ENCODE measurements at regions not wholly inside any gene's neighbourhood (a gene's known extent, or its start where the extent isn't known, plus 50 kb on each side); places are given as distances from the start of the nearest gene placed in this dataset.
A peak's percentile ranks its signal among the peaks of the same experiment; 100 is the strongest.

GRCh38 chr11:36809303-36809702 is 211.3 kb upstream of the RAG2 start:
- H3K27ac Mint-ChIP-seq, result no peak overlapping the region
- no peak for ATAC-seq
- H3K36me3 Mint-ChIP-seq, result no peaks in the 10 kb centered on the region
- H3K4me1 Mint-ChIP-seq, result no peaks in the 10 kb centered on the region
- H3K4me3 Mint-ChIP-seq, result no peak overlapping the region
- H3K27me3 Mint-ChIP-seq, result no peaks in the 10 kb centered on the region
- peaks cover 2% of the 10 kb centered on the region for H3K9me3 Mint-ChIP-seq

GRCh38 chr11:36807871-36808270 is 209.8 kb upstream of the RAG2 start:
- Mint-ChIP-seq H3K27ac (no peak overlapping the region), H3K4me1 (no peaks in the 10 kb centered on the region), H3K4me3 (no peak overlapping the region), H3K36me3 (no peaks in the 10 kb centered on the region), H3K9me3 (no peaks in the 10 kb centered on the region), H3K27me3 (no peaks in the 10 kb centered on the region)
- ATAC-seq, result no peak

- ATAC-seq, result no peak
- H3K36me3 Mint-ChIP-seq, result no peaks in the 10 kb centered on the region
Observed at GRCh38 chr11:36803084-36803483, 205.0 kb upstream of the RAG2 start.

GRCh38 chr11:36792996-36793914 is 195.2 kb upstream of the RAG2 start:
- Mint-ChIP-seq H3K9me3 (no peaks in the 10 kb centered on the region), H3K4me3 (no peak overlapping the region), H3K4me1 (no peaks in the 10 kb centered on the region), H3K36me3 (no peaks in the 10 kb centered on the region), H3K27me3 (no peaks in the 10 kb centered on the region), H3K27ac (no peak overlapping the region)
- ATAC-seq, result no peak

More at GRCh38 chr11:36803084-36803483, 205.0 kb upstream of the RAG2 start:
- Mint-ChIP-seq H3K27ac (no peak overlapping the region), H3K4me1 (no peaks in the 10 kb centered on the region), H3K9me3 (no peaks in the 10 kb centered on the region), H3K4me3 (no peak overlapping the region), H3K27me3 (no peaks in the 10 kb centered on the region)

GRCh38 chr11:36791957-36792356 is 193.9 kb upstream of the RAG2 start:
- no peaks in the 10 kb centered on the region for H3K36me3 Mint-ChIP-seq
- no peaks in the 10 kb centered on the region for H3K4me1 Mint-ChIP-seq
- H3K27me3 Mint-ChIP-seq, result no peaks in the 10 kb centered on the region
- no peak overlapping the region for H3K4me3 Mint-ChIP-seq
- H3K27ac Mint-ChIP-seq, result no peak overlapping the region
- H3K9me3 Mint-ChIP-seq, result no peaks in the 10 kb centered on the region
- ATAC-seq, result no peak

GRCh38 chr11:36790526-36790925 is 192.5 kb upstream of the RAG2 start:
- no peaks in the 10 kb centered on the region for H3K36me3 Mint-ChIP-seq
- H3K4me3 Mint-ChIP-seq, result no peak overlapping the region
- ATAC-seq, result no peak
- H3K27me3 Mint-ChIP-seq, result no peaks in the 10 kb centered on the region
- no peak overlapping the region for H3K27ac Mint-ChIP-seq
- H3K9me3 Mint-ChIP-seq, result no peaks in the 10 kb centered on the region
- H3K4me1 Mint-ChIP-seq, result no peaks in the 10 kb centered on the region

- H3K4me3 Mint-ChIP-seq, result no peak overlapping the region
Observed at GRCh38 chr11:36783808-36784207, 185.8 kb upstream of the RAG2 start.

GRCh38 chr11:36779791-36780190 is 181.8 kb upstream of the RAG2 start:
- Mint-ChIP-seq H3K4me1 (no peaks in the 10 kb centered on the region), H3K27ac (no peak overlapping the region), H3K27me3 (peaks cover 8% of the 10 kb centered on the region), H3K4me3 (no peak overlapping the region), H3K36me3 (no peaks in the 10 kb centered on the region), H3K9me3 (no peaks in the 10 kb centered on the region)
- no peak for ATAC-seq

More at GRCh38 chr11:36783808-36784207, 185.8 kb upstream of the RAG2 start:
- H3K36me3 Mint-ChIP-seq, result no peaks in the 10 kb centered on the region
- no peak for ATAC-seq
- H3K9me3 Mint-ChIP-seq, result no peaks in the 10 kb centered on the region
- peaks cover 13% of the 10 kb centered on the region for H3K27me3 Mint-ChIP-seq
- H3K27ac Mint-ChIP-seq, result no peak overlapping the region
- no peaks in the 10 kb centered on the region for H3K4me1 Mint-ChIP-seq

- no peaks in the 10 kb centered on the region for H3K27me3 Mint-ChIP-seq
- H3K4me3 Mint-ChIP-seq, result no peak overlapping the region
- no peak overlapping the region for H3K27ac Mint-ChIP-seq
- H3K4me1 Mint-ChIP-seq, result no peaks in the 10 kb centered on the region
- H3K9me3 Mint-ChIP-seq, result no peaks in the 10 kb centered on the region
- H3K36me3 Mint-ChIP-seq, result no peaks in the 10 kb centered on the region
- ATAC-seq, result peak; percentile 7
Observed at GRCh38 chr11:36777311-36777710, 179.3 kb upstream of the RAG2 start.

GRCh38 chr11:36775756-36776155 is 177.7 kb upstream of the RAG2 start:
- ATAC-seq, result no peak

GRCh38 chr11:36775130-36775529 is 177.1 kb upstream of the RAG2 start:
- Mint-ChIP-seq H3K27me3 (no peaks in the 10 kb centered on the region), H3K36me3 (no peaks in the 10 kb centered on the region), H3K27ac (no peak overlapping the region), H3K4me1 (no peaks in the 10 kb centered on the region), H3K4me3 (no peak overlapping the region), H3K9me3 (no peaks in the 10 kb centered on the region)
- ATAC-seq, result no peak

More at GRCh38 chr11:36775756-36776155, 177.7 kb upstream of the RAG2 start:
- Mint-ChIP-seq H3K27ac (no peak overlapping the region), H3K27me3 (no peaks in the 10 kb centered on the region), H3K9me3 (no peaks in the 10 kb centered on the region), H3K36me3 (no peaks in the 10 kb centered on the region), H3K4me3 (no peak overlapping the region), H3K4me1 (no peaks in the 10 kb centered on the region)

- no peaks in the 10 kb centered on the region for H3K9me3 Mint-ChIP-seq
- no peaks in the 10 kb centered on the region for H3K4me1 Mint-ChIP-seq
- H3K27me3 Mint-ChIP-seq, result no peaks in the 10 kb centered on the region
- H3K36me3 Mint-ChIP-seq, result no peaks in the 10 kb centered on the region
- no peak overlapping the region for H3K27ac Mint-ChIP-seq
- H3K4me3 Mint-ChIP-seq, result no peak overlapping the region
- no peak for ATAC-seq
Observed at GRCh38 chr11:36774603-36775002, 176.6 kb upstream of the RAG2 start.

GRCh38 chr11:36763187-36763586 is 165.2 kb upstream of the RAG2 start:
- ATAC-seq, result no peak
- Mint-ChIP-seq H3K36me3 (no peaks in the 10 kb centered on the region), H3K4me1 (no peaks in the 10 kb centered on the region), H3K27me3 (peaks cover 7% of the 10 kb centered on the region), H3K27ac (no peak overlapping the region), H3K9me3 (peaks cover 2% of the 10 kb centered on the region), H3K4me3 (no peak overlapping the region)

- H3K27me3 Mint-ChIP-seq, result peaks cover 17% of the 10 kb centered on the region
- no peak for ATAC-seq
- H3K4me1 Mint-ChIP-seq, result no peaks in the 10 kb centered on the region
- H3K4me3 Mint-ChIP-seq, result no peak overlapping the region
- H3K9me3 Mint-ChIP-seq, result peaks cover 2% of the 10 kb centered on the region
- no peaks in the 10 kb centered on the region for H3K36me3 Mint-ChIP-seq
- H3K27ac Mint-ChIP-seq, result no peak overlapping the region
Observed at GRCh38 chr11:36757075-36757474, 159.0 kb upstream of the RAG2 start.

- H3K4me3 Mint-ChIP-seq, result no peak overlapping the region
- H3K4me1 Mint-ChIP-seq, result no peaks in the 10 kb centered on the region
- peaks cover 17% of the 10 kb centered on the region for H3K27me3 Mint-ChIP-seq
- H3K9me3 Mint-ChIP-seq, result no peaks in the 10 kb centered on the region
- no peak overlapping the region for H3K27ac Mint-ChIP-seq
- no peaks in the 10 kb centered on the region for H3K36me3 Mint-ChIP-seq
- ATAC-seq, result no peak
Observed at GRCh38 chr11:36753960-36754359, 155.9 kb upstream of the RAG2 start.

- no peaks in the 10 kb centered on the region for H3K4me1 Mint-ChIP-seq
- H3K9me3 Mint-ChIP-seq, result no peaks in the 10 kb centered on the region
- no peaks in the 10 kb centered on the region for H3K36me3 Mint-ChIP-seq
- no peak overlapping the region for H3K4me3 Mint-ChIP-seq
- no peak for ATAC-seq
- no peak overlapping the region for H3K27ac Mint-ChIP-seq
- H3K27me3 Mint-ChIP-seq, result peaks cover 9% of the 10 kb centered on the region
Observed at GRCh38 chr11:36751996-36752395, 154.0 kb upstream of the RAG2 start.

Data from stimulated activated memory B cell treated with anti-CD40 and anti-IgM and Interleukin-4, amounts not matched to agents 10 μg/mL and 1 μg/mL and 100 μg/mL, for 72 hours (primary cell).